ENCODE measurements at regions not wholly inside any gene's neighbourhood (a gene's known extent, or its start where the extent isn't known, plus 50 kb on each side); places are given as distances from the start of the nearest gene placed in this dataset.

DNA sequence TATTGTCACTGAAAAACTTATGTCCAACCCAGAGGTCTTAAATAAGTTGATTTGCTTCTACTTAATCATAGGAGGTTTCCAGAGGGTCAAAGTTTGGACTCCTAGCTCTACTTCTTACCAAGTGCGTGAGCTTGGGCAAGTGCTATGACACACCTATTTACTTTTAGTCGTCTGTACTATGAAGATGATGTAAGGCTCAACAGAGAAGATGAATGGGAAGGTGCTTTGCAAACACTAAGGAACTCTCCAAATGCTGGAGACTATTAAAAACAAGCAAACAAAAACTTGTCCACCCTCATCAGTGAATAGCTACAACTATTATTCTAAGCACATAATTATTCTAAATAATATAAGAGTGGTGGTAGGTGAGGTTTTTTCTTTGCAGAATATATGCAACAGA lies 232.3 kb upstream of the USP24 start:
- TF ChIP-seq, protein P1, sequence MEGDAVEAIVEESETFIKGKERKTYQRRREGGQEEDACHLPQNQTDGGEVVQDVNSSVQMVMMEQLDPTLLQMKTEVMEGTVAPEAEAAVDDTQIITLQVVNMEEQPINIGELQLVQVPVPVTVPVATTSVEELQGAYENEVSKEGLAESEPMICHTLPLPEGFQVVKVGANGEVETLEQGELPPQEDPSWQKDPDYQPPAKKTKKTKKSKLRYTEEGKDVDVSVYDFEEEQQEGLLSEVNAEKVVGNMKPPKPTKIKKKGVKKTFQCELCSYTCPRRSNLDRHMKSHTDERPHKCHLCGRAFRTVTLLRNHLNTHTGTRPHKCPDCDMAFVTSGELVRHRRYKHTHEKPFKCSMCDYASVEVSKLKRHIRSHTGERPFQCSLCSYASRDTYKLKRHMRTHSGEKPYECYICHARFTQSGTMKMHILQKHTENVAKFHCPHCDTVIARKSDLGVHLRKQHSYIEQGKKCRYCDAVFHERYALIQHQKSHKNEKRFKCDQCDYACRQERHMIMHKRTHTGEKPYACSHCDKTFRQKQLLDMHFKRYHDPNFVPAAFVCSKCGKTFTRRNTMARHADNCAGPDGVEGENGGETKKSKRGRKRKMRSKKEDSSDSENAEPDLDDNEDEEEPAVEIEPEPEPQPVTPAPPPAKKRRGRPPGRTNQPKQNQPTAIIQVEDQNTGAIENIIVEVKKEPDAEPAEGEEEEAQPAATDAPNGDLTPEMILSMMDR (IDR thresholded peaks at IDR 0.05; ENCODE audit: borderline replicate concordance, control extremely low read depth, extremely low read depth, insufficient read depth, missing control alignments) = no peak
- in situ Hi-C loops (cut with MboI; ENCODE audit: low sequenced_read_pairs, unreplicated experiment) = no loop called here
- DNase-seq (ENCODE audit: low spot score) = no peak

DNA sequence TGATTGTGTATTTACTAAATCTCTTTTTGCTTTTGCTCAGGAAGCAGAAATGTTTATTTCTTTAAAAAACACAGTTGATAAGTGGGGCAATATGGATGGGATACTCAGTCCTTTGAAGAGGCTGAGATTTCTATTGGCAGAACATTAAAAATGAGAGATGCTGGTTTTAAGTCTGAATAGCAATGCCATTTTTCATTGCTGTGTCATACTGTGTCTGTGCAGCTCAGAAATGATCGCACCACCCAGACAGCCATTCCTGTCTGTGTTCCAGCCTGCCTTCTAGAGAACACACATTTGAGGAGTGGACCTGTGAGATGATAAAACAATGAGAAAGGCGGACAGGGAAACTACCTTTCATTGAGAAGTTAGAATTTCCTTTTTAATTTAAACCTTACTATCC lies 231.2 kb upstream of the USP24 start:
- DNase-seq (ENCODE audit: low spot score) = no peak
- in situ Hi-C loops (cut with MboI; ENCODE audit: low sequenced_read_pairs, unreplicated experiment) = no loop called here
- TF ChIP-seq, protein P1 (IDR thresholded peaks at IDR 0.05; ENCODE audit: borderline replicate concordance, control extremely low read depth, extremely low read depth, insufficient read depth, missing control alignments) = no peak

DNA sequence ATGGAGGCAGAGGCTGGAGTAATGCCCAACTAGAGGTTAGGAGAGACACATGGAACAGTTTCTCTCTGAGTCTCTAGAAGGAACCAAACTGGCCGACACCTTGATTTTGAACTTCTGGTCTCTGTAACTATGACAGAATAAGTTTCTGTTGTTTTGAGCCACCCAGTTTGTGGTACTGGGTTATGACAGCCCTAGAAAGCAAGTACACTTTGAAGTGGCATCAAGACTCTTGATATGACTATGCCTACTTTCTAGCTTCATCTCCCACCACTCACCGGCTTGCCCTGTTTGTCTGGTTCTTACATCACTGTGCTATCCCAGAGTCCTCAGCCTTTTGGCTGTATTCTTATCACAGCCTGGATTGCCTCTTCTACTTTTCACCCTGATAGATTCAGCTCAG lies 230.3 kb upstream of the USP24 start:
- in situ Hi-C loops (cut with MboI; ENCODE audit: low sequenced_read_pairs, unreplicated experiment) = no loop called here
- DNase-seq (ENCODE audit: low spot score) = no peak
- TF ChIP-seq, protein P1 (IDR thresholded peaks at IDR 0.05; ENCODE audit: borderline replicate concordance, control extremely low read depth, extremely low read depth, insufficient read depth, missing control alignments) = no peak

DNA sequence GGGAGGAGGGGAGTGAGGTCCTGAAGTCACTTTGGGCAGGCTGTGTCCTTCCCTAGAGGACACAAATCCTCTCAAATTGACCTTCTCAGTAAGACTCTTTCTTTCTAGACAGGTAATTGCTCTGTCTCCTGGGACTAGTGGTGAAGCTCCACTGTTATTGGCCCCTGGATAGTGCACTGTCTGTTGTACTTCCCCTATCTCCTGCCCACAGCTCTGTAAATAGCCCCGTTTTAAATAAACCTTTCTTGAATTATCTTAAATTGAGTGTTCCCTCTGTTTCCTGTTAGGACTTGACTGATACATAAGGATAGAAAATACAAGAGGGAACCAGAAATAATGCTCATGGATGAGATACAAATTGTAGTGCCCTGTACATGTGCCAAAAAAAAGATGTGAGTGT lies 229.5 kb upstream of the USP24 start:
- in situ Hi-C loops (cut with MboI; ENCODE audit: low sequenced_read_pairs, unreplicated experiment) = no loop called here
- DNase-seq (ENCODE audit: low spot score) = no peak
- TF ChIP-seq, protein P1 (IDR thresholded peaks at IDR 0.05; ENCODE audit: borderline replicate concordance, control extremely low read depth, extremely low read depth, insufficient read depth, missing control alignments) = no peak

DNA sequence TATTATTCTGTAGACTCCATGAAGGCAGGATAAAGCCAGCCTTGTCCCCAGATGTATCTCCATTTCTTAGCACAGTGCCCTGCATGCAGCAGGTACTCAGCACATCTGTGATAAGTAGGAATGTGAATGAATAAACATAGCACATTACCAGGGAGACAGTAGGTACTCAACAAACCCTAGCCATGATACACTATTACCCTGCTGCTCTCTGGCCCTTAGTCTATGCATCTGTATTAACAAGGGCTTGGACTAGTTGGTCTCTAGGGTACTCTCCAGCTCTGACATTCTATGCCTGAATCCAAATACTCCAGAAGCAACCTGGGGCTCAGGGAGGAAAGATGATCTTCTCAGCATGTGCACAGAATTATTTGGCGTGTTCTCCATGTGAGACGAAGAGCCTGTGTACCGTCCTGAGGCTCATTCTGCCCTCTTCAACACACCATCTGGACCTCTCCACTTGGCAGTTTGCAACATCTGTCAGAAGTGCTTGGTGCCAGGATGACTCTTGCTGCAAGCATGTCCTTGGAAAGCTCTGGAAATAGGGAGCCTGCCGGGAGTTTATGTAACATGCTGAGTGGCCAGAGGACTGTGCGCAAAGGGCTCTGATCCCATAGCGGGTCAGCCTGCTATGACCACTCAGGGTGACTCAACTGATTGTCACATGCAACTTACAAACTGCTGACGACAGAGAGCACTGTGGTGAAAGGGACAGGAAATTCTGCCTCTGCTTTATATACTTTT lies 228.2 kb upstream of the USP24 start:
- no peak for DNase-seq (ENCODE audit: low spot score)
- TF ChIP-seq, protein P1 (IDR thresholded peaks at IDR 0.05; ENCODE audit: borderline replicate concordance, control extremely low read depth, extremely low read depth, insufficient read depth, missing control alignments) = no peak
- in situ Hi-C loops (cut with MboI; ENCODE audit: low sequenced_read_pairs, unreplicated experiment) = no loop called here

DNA sequence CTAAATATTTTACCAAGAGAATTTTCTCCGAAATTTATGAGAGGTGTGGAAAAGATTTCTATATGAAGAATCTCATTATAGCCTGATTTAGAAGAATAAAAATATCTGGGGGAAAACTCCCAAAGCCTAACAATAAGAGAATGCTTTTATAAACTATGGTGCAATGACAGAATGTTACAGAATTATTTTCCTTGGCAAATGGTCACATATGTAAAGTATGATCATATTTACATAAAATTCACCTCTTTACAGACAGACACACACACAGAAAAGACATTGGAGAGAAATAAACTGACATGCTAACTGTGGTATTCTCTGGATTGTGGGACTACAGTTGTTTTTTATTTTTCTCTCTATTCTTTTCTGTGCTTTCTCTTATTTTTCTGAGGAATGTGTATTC lies 226.3 kb upstream of the USP24 start:
- DNase-seq (ENCODE audit: low spot score) = no peak
- in situ Hi-C loops (cut with MboI; ENCODE audit: low sequenced_read_pairs, unreplicated experiment) = no loop called here
- TF ChIP-seq, protein P1 (IDR thresholded peaks at IDR 0.05; ENCODE audit: borderline replicate concordance, control extremely low read depth, extremely low read depth, insufficient read depth, missing control alignments) = no peak

Data from GM13976 (cell line).